GM12891 (cell line): ENCODE measurements at regions not wholly inside any gene's neighbourhood (a gene's known extent, or its start where the extent isn't known, plus 50 kb on each side); places are given as distances from the start of the nearest gene placed in this dataset.

Experiments used
- DNase-seq: peaks from one replicate; pipeline ENCODE4 v3.0.0; 2011; ENCODE audit warnings: low spot score; ENCODE audit not compliant: insufficient read length
- FAIRE-seq: peaks from 2 replicates; lab custom pipeline; 2011; peaks lifted over from hg19 to GRCh38; lab: Jason Lieb, UNC
- PAX5 ChIP-seq: IDR thresholded peaks from 2 replicates; pipeline ENCODE4 v1.6.1; 2011; ENCODE audit warnings: low read length, moderate library complexity, mild to moderate bottlenecking; ENCODE audit not compliant: insufficient read depth, severe bottlenecking
- POLR2A ChIP-seq: IDR thresholded peaks from 2 replicates; pipeline ENCODE4 v1.6.1; 2011; ENCODE audit warnings: low read depth, low read length, control low read depth
- POLR2AphosphoS5 ChIP-seq: IDR thresholded peaks from 2 replicates; pipeline ENCODE4 v1.6.1; 2011; ENCODE audit warnings: low read depth, low read length, control low read depth
- POU2F2 ChIP-seq: IDR thresholded peaks from 2 replicates; pipeline ENCODE4 v1.6.1; 2011; ENCODE audit warnings: low read depth, mild to moderate bottlenecking, control low read depth, low read length, moderate library complexity
- SPI1 ChIP-seq: IDR thresholded peaks from 2 replicates; pipeline ENCODE4 v1.6.1; 2011; ENCODE audit warnings: low read depth, low read length, control low read depth
- TAF1 ChIP-seq: IDR thresholded peaks from 2 replicates; pipeline ENCODE4 v1.6.1; 2011; ENCODE audit warnings: low read depth, low read length, control low read depth

GRCh38 chr15:98111806-98112205 is 151.3 kb downstream of the ARRDC4 start:
- no peak for DNase-seq
- TF ChIP-seq PAX5 (no peak), POU2F2 (no peak), POLR2A (no peak), POLR2AphosphoS5 (no peak), TAF1 (no peak), SPI1 (no peak)
- no peak for FAIRE-seq

- no peak for FAIRE-seq
- no peak for DNase-seq
- TF ChIP-seq POLR2A (no peak), PAX5 (no peak)
Observed at GRCh38 chr15:98113327-98113726, 152.8 kb downstream of the ARRDC4 start.

- DNase-seq (no peak), FAIRE-seq (no peak)
- TF ChIP-seq PAX5 (no peak), TAF1 (no peak), POLR2AphosphoS5 (no peak), POU2F2 (no peak), SPI1 (no peak), POLR2A (no peak)
Observed at GRCh38 chr15:98120561-98120960, 160.1 kb downstream of the ARRDC4 start.

GRCh38 chr15:98121536-98121935 is 161.0 kb downstream of the ARRDC4 start:
- FAIRE-seq (no peak), DNase-seq (no peak)
- TF ChIP-seq TAF1 (no peak), POU2F2 (no peak), POLR2AphosphoS5 (no peak), SPI1 (no peak), POLR2A (no peak)

- DNase-seq (no peak), FAIRE-seq (no peak)
- TF ChIP-seq POLR2A, result no peak
- no peak for TF ChIP-seq PAX5
- TF ChIP-seq POLR2AphosphoS5, result no peak
- TF ChIP-seq POU2F2, result no peak
- TF ChIP-seq SPI1, result no peak
- TF ChIP-seq TAF1, result no peak
Observed at GRCh38 chr15:98121957-98122356, 161.5 kb downstream of the ARRDC4 start.

GRCh38 chr15:98123297-98123696 is 162.8 kb downstream of the ARRDC4 start:
- no peak for DNase-seq
- FAIRE-seq, result no peak
- TF ChIP-seq PAX5, result no peak
- no peak for TF ChIP-seq POLR2AphosphoS5
- TF ChIP-seq POU2F2, result no peak
- no peak for TF ChIP-seq TAF1
- TF ChIP-seq POLR2A, result no peak
- no peak for TF ChIP-seq SPI1

GRCh38 chr15:98123834-98124233 is 163.3 kb downstream of the ARRDC4 start:
- no peak for TF ChIP-seq POLR2A
- no peak for TF ChIP-seq SPI1
- DNase-seq (no peak), FAIRE-seq (no peak)

- no peak for FAIRE-seq
- DNase-seq, result no peak
- TF ChIP-seq POLR2AphosphoS5, result no peak
- TF ChIP-seq PAX5, result no peak
- TF ChIP-seq POLR2A, result no peak
- TF ChIP-seq POU2F2, result no peak
- TF ChIP-seq TAF1, result no peak
- TF ChIP-seq SPI1, result no peak
Observed at GRCh38 chr15:98124581-98124980, 164.1 kb downstream of the ARRDC4 start.

DNA sequence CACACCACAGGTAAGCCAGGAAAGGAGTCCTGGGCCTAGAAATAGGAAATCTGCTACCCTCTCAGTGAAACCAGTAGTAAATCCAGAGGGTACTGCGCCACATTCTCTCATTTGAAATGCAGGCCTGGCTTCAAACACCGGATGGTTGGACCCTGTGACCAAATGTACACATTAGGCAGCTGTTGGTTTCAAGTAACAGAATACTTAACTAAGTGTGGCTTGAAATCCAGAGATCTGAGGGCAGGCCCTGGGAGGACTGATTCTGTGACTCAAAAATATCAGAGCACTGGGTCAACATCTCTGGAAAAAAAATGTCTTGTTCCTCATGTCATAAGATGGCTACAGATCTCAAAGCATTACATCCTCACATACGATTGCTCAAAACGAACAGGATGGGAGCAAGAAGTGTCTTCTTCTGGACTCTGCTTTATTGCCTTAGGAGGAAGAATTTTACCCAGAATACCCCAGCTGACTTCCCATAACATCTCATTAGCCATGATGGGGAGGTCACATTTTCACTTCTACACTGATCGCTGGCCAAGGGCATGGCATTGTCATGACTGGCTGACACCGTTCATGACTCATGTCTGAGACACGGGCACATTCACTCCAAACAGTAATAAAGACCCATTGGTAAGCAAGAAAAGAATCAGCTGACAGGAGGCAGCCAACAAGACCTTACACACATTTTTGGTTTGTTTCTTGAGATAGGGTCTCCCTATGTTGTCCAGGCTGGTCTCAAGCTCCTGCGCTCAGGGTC is 166.0 kb downstream of the ARRDC4 start:
- TF ChIP-seq PAX5, result no peak
- FAIRE-seq, result no peak
- DNase-seq, result no peak

DNA sequence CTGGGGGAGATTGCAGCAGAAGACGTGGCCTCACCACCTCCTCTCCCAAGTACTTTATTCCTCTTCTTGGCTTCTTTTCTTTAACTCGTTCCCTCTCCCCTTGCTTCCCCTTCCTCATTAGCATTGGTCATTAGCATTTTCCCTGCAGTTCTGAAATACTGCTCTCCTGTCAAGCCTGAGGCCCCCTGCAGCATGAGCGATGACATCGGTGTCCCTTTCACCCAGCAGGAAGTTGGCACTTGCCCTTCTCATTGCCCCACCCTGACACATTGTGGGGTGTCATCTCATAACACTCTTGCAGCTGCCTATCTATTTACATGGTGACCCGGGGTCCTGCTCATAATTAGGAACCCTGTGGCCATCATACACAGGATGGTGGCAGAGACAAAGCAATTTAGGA is 167.1 kb downstream of the ARRDC4 start:
- no peak for TF ChIP-seq POU2F2
- TF ChIP-seq POLR2A, result no peak
- no peak for TF ChIP-seq TAF1
- no peak for TF ChIP-seq SPI1
- no peak for TF ChIP-seq PAX5
- TF ChIP-seq POLR2AphosphoS5, result no peak
- FAIRE-seq (no peak), DNase-seq (no peak)

GRCh38 chr15:98131924-98132323 is 171.4 kb downstream of the ARRDC4 start:
- FAIRE-seq (no peak), DNase-seq (no peak)
- TF ChIP-seq POLR2A (no peak), TAF1 (no peak), SPI1 (no peak), PAX5 (no peak), POU2F2 (no peak), POLR2AphosphoS5 (no peak)

- FAIRE-seq (no peak), DNase-seq (no peak)
- TF ChIP-seq SPI1 (no peak), PAX5 (no peak), POLR2A (no peak), POU2F2 (no peak)
Observed at GRCh38 chr15:98134905-98135304, 174.4 kb downstream of the ARRDC4 start.
